Fibroblast of mammary gland (primary cell): ENCODE measurements at regions not wholly inside any gene's neighbourhood (a gene's known extent, or its start where the extent isn't known, plus 50 kb on each side); places are given as distances from the start of the nearest gene placed in this dataset.
"Not testable (repeated sequence)": the region's sequence is repeated elsewhere in the genome, so short reads cannot be mapped to it uniquely, and the experiment has no call there.

Experiments used
- DNase-seq: peaks from one replicate; pipeline ENCODE4 v3.0.0-alpha.2; 2010; ENCODE audit warnings: low read depth
- H3K4me3 ChIP-seq: 2 replicates; pipeline ENCODE4 v1.5.1; 2011; ENCODE audit warnings: low read depth, mild to moderate bottlenecking, low read length, moderate library complexity; ENCODE audit not compliant: control insufficient read depth
- CTCF ChIP-seq: conservative IDR thresholded peaks from 2 replicates; pipeline ENCODE4 v1.5.1; 2011; ENCODE audit warnings: low read depth, low read length, inconsistent platforms; ENCODE audit not compliant: control insufficient read depth, insufficient read depth

- DNase-seq = no peak
- H3K4me3 ChIP-seq = no peak overlapping the region
- TF ChIP-seq CTCF = no peak
Measured at GRCh38 chrX:116757491-116757890, 294.7 kb upstream of the CT83 start.

DNA sequence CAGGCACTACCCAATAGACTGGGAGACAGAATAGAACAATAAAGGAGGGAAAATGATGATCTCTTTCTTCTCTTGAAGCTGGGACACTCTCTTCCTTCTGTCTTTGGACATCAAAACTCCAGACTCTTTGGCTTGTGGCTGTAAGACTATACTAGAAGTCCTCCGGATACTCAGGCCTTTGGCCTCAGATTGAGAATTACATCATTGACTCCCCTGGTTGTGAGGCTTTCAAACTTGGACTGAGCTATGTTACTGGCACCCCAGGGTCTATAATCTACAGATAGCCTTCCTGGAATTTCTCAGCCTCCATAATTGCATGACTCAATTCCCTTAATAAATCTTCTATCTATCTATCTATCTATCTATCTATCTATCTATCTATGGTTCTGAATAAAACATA, 294.2 kb upstream of the CT83 start:
- no peak for DNase-seq
- no peak for TF ChIP-seq CTCF
- no peak overlapping the region for H3K4me3 ChIP-seq

- DNase-seq = no peak
- TF ChIP-seq CTCF = no peak
- no peak overlapping the region for H3K4me3 ChIP-seq
Measured at GRCh38 chrX:116749943-116750342, 287.2 kb upstream of the CT83 start.

DNA sequence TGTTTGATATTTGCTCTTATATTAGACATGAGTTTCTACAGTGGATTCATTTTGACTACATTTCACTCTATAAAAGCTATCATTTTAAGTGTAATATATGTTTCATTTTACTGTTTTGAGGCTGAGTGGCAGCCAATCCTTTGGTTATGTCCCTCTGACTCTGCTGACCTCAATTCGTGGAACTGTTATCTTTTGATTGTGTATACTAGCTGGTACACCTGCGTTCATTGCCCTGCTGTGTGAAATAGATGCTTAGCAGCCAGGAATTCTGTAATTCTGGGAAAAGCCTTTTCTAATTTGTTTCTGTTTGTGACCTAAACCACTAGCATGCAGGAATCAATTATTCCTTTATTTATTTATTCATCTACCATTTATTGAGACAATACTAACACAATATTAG, 269.4 kb upstream of the CT83 start:
- H3K4me3 ChIP-seq = no peak overlapping the region
- TF ChIP-seq CTCF = no peak
- DNase-seq = no peak

- TF ChIP-seq CTCF = no peak
- no peak for DNase-seq
- no peak overlapping the region for H3K4me3 ChIP-seq
Measured at GRCh38 chrX:116726806-116727205, 264.0 kb upstream of the CT83 start.

DNA sequence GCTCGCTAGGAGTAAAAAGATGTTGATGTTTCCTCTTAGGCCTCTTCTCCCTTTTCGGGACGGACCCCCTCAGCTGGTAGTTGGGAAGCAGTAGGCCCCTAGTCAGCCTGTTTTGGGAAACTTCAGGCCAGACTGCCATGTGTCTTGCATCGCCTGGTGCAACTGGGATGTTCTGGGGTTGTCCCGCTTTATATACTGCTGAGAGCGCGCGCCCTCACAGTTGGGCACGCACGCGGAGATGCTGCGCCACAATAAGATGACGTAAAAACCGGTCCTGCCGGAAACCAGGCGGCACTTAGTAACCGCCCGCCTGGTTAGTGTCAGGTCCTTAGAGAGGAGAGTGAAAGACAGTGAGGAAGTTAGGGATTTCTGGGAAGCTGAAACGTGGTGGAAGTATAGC, 231.3 kb upstream of the CT83 start:
- TF ChIP-seq CTCF = no peak
- no peak for DNase-seq
- H3K4me3 ChIP-seq = no peak overlapping the region

GRCh38 chrX:116679544-116679943, 216.8 kb upstream of the CT83 start:
- DNase-seq, H3K4me3 ChIP-seq: not testable (repeated sequence)
